ENCODE measurements at regions not wholly inside any gene's neighbourhood (a gene's known extent, or its start where the extent isn't known, plus 50 kb on each side); places are given as distances from the start of the nearest gene placed in this dataset.

- no peak for DNase-seq (ENCODE audit: low spot score)
- no peak overlapping the region for H3K27ac ChIP-seq
- no peaks in the 10 kb centered on the region for H3K27me3 ChIP-seq (replicated peaks; ENCODE audit: insufficient read depth)
- intact Hi-C loops (cut with DNase I) = no loop called here
- WGBS = 55% methylated on average over 3 of the region's 3 CpGs
- no peaks in the 10 kb centered on the region for H3K36me3 ChIP-seq
- H3K4me3 ChIP-seq = no peak overlapping the region
- H3K9me3 ChIP-seq = no peaks in the 10 kb centered on the region
- no peaks in the 10 kb centered on the region for H3K4me1 ChIP-seq (replicated peaks)
- TF ChIP-seq POLR2A (IDR thresholded peaks at IDR 0.05) (no peak), POLR2AphosphoS5 (IDR thresholded peaks at IDR 0.05) (no peak), CTCF (IDR thresholded peaks at IDR 0.05) (no peak)
Measured at GRCh38 chr14:54088271-54088670, 131.6 kb upstream of the BMP4 start.

GRCh38 chr14:54090274-54090673, 133.6 kb upstream of the BMP4 start:
- intact Hi-C loops (cut with DNase I) = no loop called here
- Histone ChIP-seq H3K9me3 (no peaks in the 10 kb centered on the region), H3K27ac (no peak overlapping the region), H3K4me3 (no peak overlapping the region), H3K27me3 (replicated peaks; ENCODE audit: insufficient read depth) (no peaks in the 10 kb centered on the region), H3K4me1 (replicated peaks) (no peaks in the 10 kb centered on the region), H3K36me3 (no peaks in the 10 kb centered on the region)
- DNase-seq (ENCODE audit: low spot score) = no peak
- TF ChIP-seq POLR2A (IDR thresholded peaks at IDR 0.05) (no peak), CTCF (IDR thresholded peaks at IDR 0.05) (no peak), POLR2AphosphoS5 (IDR thresholded peaks at IDR 0.05) (no peak)
- 93% methylated on average over 1 of the region's 1 CpG for WGBS

GRCh38 chr14:54094765-54095164, 138.1 kb upstream of the BMP4 start:
- no peak for DNase-seq (ENCODE audit: low spot score)
- Histone ChIP-seq H3K4me1 (replicated peaks) (no peaks in the 10 kb centered on the region), H3K4me3 (no peak overlapping the region), H3K36me3 (no peaks in the 10 kb centered on the region), H3K27ac (no peak overlapping the region), H3K9me3 (no peaks in the 10 kb centered on the region), H3K27me3 (replicated peaks; ENCODE audit: insufficient read depth) (no peaks in the 10 kb centered on the region)
- intact Hi-C loops (cut with DNase I) = no loop called here
- TF ChIP-seq POLR2A (IDR thresholded peaks at IDR 0.05) (no peak), CTCF (IDR thresholded peaks at IDR 0.05) (no peak), POLR2AphosphoS5 (IDR thresholded peaks at IDR 0.05) (no peak)

GRCh38 chr14:54098536-54098935, 141.9 kb upstream of the BMP4 start:
- TF ChIP-seq CTCF (IDR thresholded peaks at IDR 0.05) = no peak
- TF ChIP-seq POLR2AphosphoS5 (IDR thresholded peaks at IDR 0.05) = no peak
- TF ChIP-seq POLR2A (IDR thresholded peaks at IDR 0.05) = no peak
- H3K27ac ChIP-seq = no peak overlapping the region
- no peak overlapping the region for H3K4me3 ChIP-seq
- intact Hi-C loops (cut with DNase I) = no loop called here
- H3K4me1 ChIP-seq (replicated peaks) = no peaks in the 10 kb centered on the region
- H3K27me3 ChIP-seq (replicated peaks; ENCODE audit: insufficient read depth) = no peaks in the 10 kb centered on the region
- no peaks in the 10 kb centered on the region for H3K36me3 ChIP-seq
- 89% methylated on average over 2 of the region's 2 CpGs for WGBS
- no peak for DNase-seq (ENCODE audit: low spot score)
- no peaks in the 10 kb centered on the region for H3K9me3 ChIP-seq

GRCh38 chr14:54102051-54102456, 145.4 kb upstream of the BMP4 start:
- TF ChIP-seq POLR2AphosphoS5 (IDR thresholded peaks at IDR 0.05) (no peak), CTCF (IDR thresholded peaks at IDR 0.05) (no peak), POLR2A (IDR thresholded peaks at IDR 0.05) (no peak)
- Histone ChIP-seq H3K36me3 (no peaks in the 10 kb centered on the region), H3K4me3 (no peak overlapping the region), H3K27ac (no peak overlapping the region), H3K27me3 (replicated peaks; ENCODE audit: insufficient read depth) (no peaks in the 10 kb centered on the region), H3K9me3 (no peaks in the 10 kb centered on the region), H3K4me1 (replicated peaks) (no peaks in the 10 kb centered on the region)
- WGBS = 36% methylated on average over 4 of the region's 4 CpGs
- intact Hi-C loops (cut with DNase I) = no loop called here
- no peak for DNase-seq (ENCODE audit: low spot score)
